Heart left ventricle (tissue), 16 donors: ENCODE measurements at regions not wholly inside any gene's neighbourhood (a gene's known extent, or its start where the extent isn't known, plus 50 kb on each side); places are given as distances from the start of the nearest gene placed in this dataset.
A peak's percentile ranks its signal among the peaks of the same experiment; 100 is the strongest.

Experiments used
- ATAC-seq, 4 donors: fragments of 200-7000 bp; cut with Tn5 transposase; one replicate each; pipeline ENCODE4 v1.9.1; 2020 to 2022; ENCODE audit warnings: moderate library complexity in 4 of 4, mild to moderate bottlenecking in 3 of 4, moderate number of reproducible peaks in 1 of 4
- DNase-seq, 5 donors: peaks; one replicate each; pipeline ENCODE4 v3.0.0-alpha.2; 2020
- H3K27ac ChIP-seq, 12 donors: fragments of 200-600 bp; sonication (generic) in 4 of 12; one replicate each; pipeline versions ENCODE4 v1.5.0 to v1.8.0; 2016 to 2022; ENCODE audit warnings: mild to moderate bottlenecking in 2 of 12
- H3K27me3 ChIP-seq, 9 donors: fragments of 200-600 bp; sonication (generic) in 2 of 9; one replicate each; pipeline versions ENCODE4 v1.5.1 to v1.8.0; 2016 to 2022; ENCODE audit warnings: mild to moderate bottlenecking in 3 of 9
- H3K36me3 ChIP-seq, 9 donors: fragments of 200-600 bp; sonication (generic) in 2 of 9; one replicate each; pipeline versions ENCODE4 v1.5.0 to v1.8.0; 2018 to 2022; ENCODE audit warnings: mild to moderate bottlenecking in 2 of 9
- H3K4me1 ChIP-seq, 12 donors: fragments of 200-600 bp; sonication (generic) in 4 of 12; one replicate each; pipeline versions ENCODE4 v1.5.0 to v1.8.0; 2016 to 2022; ENCODE audit warnings: mild to moderate bottlenecking in 3 of 12
- H3K4me3 ChIP-seq, 12 donors: fragments of 200-600 bp; sonication (generic) in 4 of 12; one replicate each; pipeline versions ENCODE4 v1.5.0 to v1.8.0; 2017 to 2022; ENCODE audit warnings: mild to moderate bottlenecking in 9 of 12, moderate library complexity in 4 of 12
- H3K9me3 ChIP-seq, 12 donors: fragments of 200-600 bp; sonication (generic) in 4 of 12; one replicate each; pipeline versions ENCODE4 v1.5.0 to v1.8.0; 2016 to 2022; ENCODE audit warnings: mild to moderate bottlenecking in 1 of 12
- POLR2A ChIP-seq, 2 donors: fragments of 450-650 bp; IDR thresholded peaks; one replicate each; pipeline ENCODE4 v1.6.1; 2017; ENCODE audit warnings: antibody characterized with exemption in 2 of 2, mild to moderate bottlenecking in 2 of 2, moderate library complexity in 2 of 2
- WGBS, 4 donors: extraction: QIAGEN DNeasy Blood & Tissue Kit in 2 of 4; methylation state at CpG; one replicate each; pipeline versions ENCODE4 v1.1.5 to v1.1.7; 2013 to 2018; 5-methylcytosine and 5-hydroxymethylcytosine counted together
- intact Hi-C, 10 donors: fragments of 100-400 bp; cut with DNase I; formaldehyde crosslinking; loops; one replicate each; pipeline versions ENCODE4 v1.11.1 to v1.14.2; 2022
- TF ChIP-seq, protein P1 (sequence below), 12 donors: fragments of 200-600 bp; sonication (generic) in 4 of 12; IDR thresholded peaks; one replicate each; pipeline versions ENCODE4 v1.5.0 to v1.8.0; 2018 to 2022; ENCODE audit warnings: antibody characterized with exemption in 12 of 12, mild to moderate bottlenecking in 5 of 12
- donor health status: ischemic (EF 13 %, LVEDD 7.1; RV severe dilation, severe dysfunction).
- donor health status: healthy with polysubstance abuse.
- donor health status: DM: no; HTN: yes; CAD: no.
- donor health status: DM: no; HTN: no; CAD: no.
- donor health status: ischemic (EF 25% LVEDD 6.9; RV normal size, moderate dysfunction).
- donor health status: ischemic (EF 25% LVEDD 5.7; RV mildly dilated, moderate dysfunction).
- donor health status: healthy.
- donor health status: DM: yes; HTN: yes; CAD: no.
- donor health status: ischemic (EF 35%, LVEDD 5.7; RV mildly dilated, moderate dysfunction).
- donor health status: nonischemic (EF 11% LVEDD 7.7; RV severe dilation, severe dysfunction).
- donor health status: DM: yes; HTN: yes; CAD: no.
- donor health status: PGD.
- donor health status: ischemic (EF 29% LVEDD 5.4; RV normal size, mild dysfunction).
- donor health status: nonischemic (EF 23%, LVEDD 6.1; RV moderate dilation, normal function).

DNA sequence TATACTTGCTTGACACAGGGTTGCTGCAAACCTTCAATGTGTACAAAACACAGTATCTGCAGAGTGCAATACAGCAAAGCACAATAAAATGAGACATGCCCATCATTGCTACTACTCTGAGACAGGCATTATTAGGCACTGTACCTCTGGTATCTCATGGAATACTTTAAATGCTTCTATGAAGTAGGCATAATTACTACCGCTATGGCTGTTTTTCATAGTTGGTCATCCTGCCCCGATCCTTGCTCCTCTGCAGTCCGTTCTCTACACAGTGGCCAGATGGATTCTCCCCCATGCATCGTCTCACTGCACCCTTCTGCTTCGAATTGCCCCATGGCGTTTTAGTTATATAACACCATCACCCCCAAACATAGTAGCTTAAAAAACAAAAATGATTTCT, 83.0 kb upstream of the UBL3 start:
- 92 to 97% (median 93%) methylated on average over 6 of the region's 6 CpGs for WGBS, 4 donors
- DNase-seq = no peak
- no peak overlapping the region for H3K4me3 ChIP-seq
- ATAC-seq = no peak
- no peaks in the 10 kb centered on the region for H3K36me3 ChIP-seq
- peaks cover 0 to 6% (median 0%) of the 10 kb centered on the region in 12 donors for H3K4me1 ChIP-seq
- peaks cover 0 to 5% (median 0%) of the 10 kb centered on the region in 12 donors for H3K9me3 ChIP-seq
- H3K27ac ChIP-seq = no peak overlapping the region
- TF ChIP-seq, protein P1, sequence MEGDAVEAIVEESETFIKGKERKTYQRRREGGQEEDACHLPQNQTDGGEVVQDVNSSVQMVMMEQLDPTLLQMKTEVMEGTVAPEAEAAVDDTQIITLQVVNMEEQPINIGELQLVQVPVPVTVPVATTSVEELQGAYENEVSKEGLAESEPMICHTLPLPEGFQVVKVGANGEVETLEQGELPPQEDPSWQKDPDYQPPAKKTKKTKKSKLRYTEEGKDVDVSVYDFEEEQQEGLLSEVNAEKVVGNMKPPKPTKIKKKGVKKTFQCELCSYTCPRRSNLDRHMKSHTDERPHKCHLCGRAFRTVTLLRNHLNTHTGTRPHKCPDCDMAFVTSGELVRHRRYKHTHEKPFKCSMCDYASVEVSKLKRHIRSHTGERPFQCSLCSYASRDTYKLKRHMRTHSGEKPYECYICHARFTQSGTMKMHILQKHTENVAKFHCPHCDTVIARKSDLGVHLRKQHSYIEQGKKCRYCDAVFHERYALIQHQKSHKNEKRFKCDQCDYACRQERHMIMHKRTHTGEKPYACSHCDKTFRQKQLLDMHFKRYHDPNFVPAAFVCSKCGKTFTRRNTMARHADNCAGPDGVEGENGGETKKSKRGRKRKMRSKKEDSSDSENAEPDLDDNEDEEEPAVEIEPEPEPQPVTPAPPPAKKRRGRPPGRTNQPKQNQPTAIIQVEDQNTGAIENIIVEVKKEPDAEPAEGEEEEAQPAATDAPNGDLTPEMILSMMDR (IDR thresholded peaks at IDR 0.05) = no peak
- TF ChIP-seq POLR2A (IDR thresholded peaks at IDR 0.05) = no peak
- intact Hi-C loops = loop anchor here in 2 of 10 donors (5.0 to 10.0 kb wide), 2 partner anchors 179 to 181 kb away; no protein-coding TSS in a partner anchor
- H3K27me3 ChIP-seq = peaks cover 0 to 13% (median 0%) of the 10 kb centered on the region in 9 donors

DNA sequence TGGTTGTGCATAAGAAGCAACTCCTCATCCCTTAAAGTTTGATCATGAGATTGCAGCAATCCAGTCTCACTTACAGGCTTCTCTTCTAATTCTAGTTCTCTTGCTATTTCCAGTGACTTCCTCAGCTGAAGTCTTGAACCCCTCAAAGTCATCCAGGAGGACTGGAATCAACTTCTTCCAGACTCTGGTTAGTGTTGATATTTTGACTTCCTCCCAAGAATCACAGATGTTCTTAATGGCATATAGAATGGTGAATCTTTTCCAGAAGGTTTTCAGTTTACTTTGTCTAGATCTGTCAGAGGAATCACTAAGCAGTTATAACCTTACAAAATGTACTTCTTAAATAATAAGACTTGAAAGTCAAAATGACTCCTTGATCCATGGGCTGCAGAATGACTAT, 81.3 kb upstream of the UBL3 start:
- no peak overlapping the region for H3K27ac ChIP-seq
- intact Hi-C loops = loop anchor here in 2 of 10 donors (5.0 to 10.0 kb wide), 2 partner anchors 181 to 183 kb away; no protein-coding TSS in a partner anchor
- peaks cover 0 to 5% (median 0%) of the 10 kb centered on the region in 12 donors for H3K9me3 ChIP-seq
- TF ChIP-seq, protein P1 (IDR thresholded peaks at IDR 0.05) = no peak
- TF ChIP-seq POLR2A (IDR thresholded peaks at IDR 0.05) = no peak
- H3K4me1 ChIP-seq = peaks cover 0 to 6% (median 0%) of the 10 kb centered on the region in 12 donors
- no peak for DNase-seq
- H3K27me3 ChIP-seq = peaks cover 0 to 10% (median 0%) of the 10 kb centered on the region in 9 donors
- no peak for ATAC-seq
- H3K4me3 ChIP-seq = no peak overlapping the region
- no peaks in the 10 kb centered on the region for H3K36me3 ChIP-seq

DNA sequence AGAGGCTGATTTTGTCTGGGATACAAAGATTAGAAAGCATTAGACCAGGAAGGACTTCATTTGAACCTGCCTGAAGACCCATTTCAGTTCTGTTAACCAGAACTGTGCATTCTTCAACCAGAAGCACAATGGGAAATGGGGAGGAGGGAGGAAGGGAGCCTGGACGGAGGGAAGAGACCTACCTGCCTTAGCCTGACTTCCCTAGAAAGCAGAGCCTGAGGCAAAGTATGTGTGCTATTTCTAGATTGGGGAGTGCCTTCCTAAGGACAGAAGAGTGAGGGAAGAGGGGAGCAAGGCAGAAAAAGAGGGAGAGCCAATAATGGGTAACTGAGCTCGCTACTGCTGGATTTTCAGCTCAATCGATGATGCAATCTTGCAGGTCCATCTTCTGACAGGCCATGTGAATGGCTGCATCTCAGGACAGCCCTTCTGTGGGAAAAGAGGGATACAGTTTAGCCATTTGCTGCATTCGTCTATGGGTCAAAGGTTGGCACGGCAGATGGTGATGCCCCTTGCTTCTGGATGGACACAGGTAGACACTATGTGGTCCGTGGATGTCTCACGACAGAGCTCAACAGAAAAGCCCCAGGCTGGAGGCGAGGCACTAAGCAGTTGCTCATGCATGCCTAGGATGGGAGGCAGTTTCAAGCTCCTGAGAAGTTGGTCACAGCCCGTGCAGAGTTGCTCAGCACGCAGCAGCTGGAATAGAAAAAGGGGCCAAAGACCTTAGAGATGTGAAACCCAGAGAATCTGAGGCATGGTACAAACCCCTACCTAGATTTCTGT, 78.8 kb upstream of the UBL3 start:
- Histone ChIP-seq H3K27me3 (no peaks in the 10 kb centered on the region), H3K9me3 (peaks cover 0 to 5% (median 0%) of the 10 kb centered on the region in 12 donors), H3K4me3 (no peak overlapping the region), H3K27ac (no peak overlapping the region), H3K36me3 (no peaks in the 10 kb centered on the region), H3K4me1 (peaks cover 0 to 20% (median 15%) of the 10 kb centered on the region in 12 donors)
- DNase-seq = no peak
- 83 to 91% (median 85%) methylated on average over 9 to 10 of the region's 10 CpGs for WGBS, 4 donors
- intact Hi-C loops = loop anchor here in 5 of 10 donors (5.0 to 10.0 kb wide), 6 partner anchors 74 to 424 kb away; partner anchors contain the start of gene UBL3 (in 1 of the 5)
- ATAC-seq = no peak
- TF ChIP-seq, protein P1 (IDR thresholded peaks at IDR 0.05) = no peak
- no peak for TF ChIP-seq POLR2A (IDR thresholded peaks at IDR 0.05)

DNA sequence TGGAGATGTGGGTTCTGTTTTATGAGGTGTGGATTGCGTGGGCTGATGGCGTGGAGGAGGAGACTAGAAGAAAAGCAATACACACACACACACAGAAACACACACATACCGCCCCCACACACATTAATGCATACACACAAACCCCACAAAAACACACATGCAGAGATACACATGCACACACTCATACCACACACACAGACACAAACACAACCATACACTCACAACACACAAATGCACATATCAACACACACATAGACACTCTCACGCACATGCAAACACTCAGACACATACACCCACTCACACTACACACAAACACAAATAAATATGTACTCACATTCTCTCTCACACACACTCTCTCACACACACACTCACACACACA, 75.7 kb upstream of the UBL3 start:
- DNase-seq (no peak), ATAC-seq (no peak)
- H3K4me3 ChIP-seq = no peak overlapping the region
- H3K4me1 ChIP-seq = peaks cover 0 to 35% (median 26%) of the 10 kb centered on the region in 12 donors
- 92 to 97% (median 95%) methylated on average over 4 of the region's 4 CpGs for WGBS, 4 donors
- TF ChIP-seq POLR2A (IDR thresholded peaks at IDR 0.05) = no peak
- TF ChIP-seq, protein P1 (IDR thresholded peaks at IDR 0.05) = no peak
- intact Hi-C loops = loop anchor here in 5 of 10 donors (5.0 to 10.0 kb wide), 6 partner anchors 71 to 421 kb away; partner anchors contain the start of gene UBL3 (in 1 of the 5)
- H3K9me3 ChIP-seq = no peaks in the 10 kb centered on the region
- peak overlapping the region in 4 of 12 donors; percentile 30 to 63 (median 60) for H3K27ac ChIP-seq
- H3K36me3 ChIP-seq = no peaks in the 10 kb centered on the region
- no peaks in the 10 kb centered on the region for H3K27me3 ChIP-seq
